Bone marrow (tissue), 2 donors: ENCODE measurements at regions not wholly inside any gene's neighbourhood (a gene's known extent, or its start where the extent isn't known, plus 50 kb on each side); places are given as distances from the start of the nearest gene placed in this dataset.
"Not testable (repeated sequence)": the region's sequence is repeated elsewhere in the genome, so short reads cannot be mapped to it uniquely, and the experiment has no call there.

Experiments
- DNase-seq, 2 donors: peaks; one replicate each; lab custom pipeline; 2025; lab: John Stamatoyannopoulos, UW

GRCh38 chr12:19666070-19666469 is 226.8 kb downstream of the AEBP2 start:
- DNase-seq, result no peak

GRCh38 chr12:19669793-19670192 is 230.5 kb downstream of the AEBP2 start:
- no peak for DNase-seq

- DNase-seq, result no peak
Measured at GRCh38 chr12:19671695-19672094, 232.4 kb downstream of the AEBP2 start.

GRCh38 chr12:19674437-19674836 is 235.1 kb downstream of the AEBP2 start:
- no peak for DNase-seq

- no peak for DNase-seq
Measured at GRCh38 chr12:19675361-19675760, 236.1 kb downstream of the AEBP2 start.

GRCh38 chr12:19678501-19678900 is 239.2 kb downstream of the AEBP2 start:
- DNase-seq, result not testable (repeated sequence)

GRCh38 chr12:19681007-19681406 is 241.7 kb downstream of the AEBP2 start:
- no peak for DNase-seq

- DNase-seq, result no peak
Measured at GRCh38 chr12:19683178-19683927, 244.1 kb downstream of the AEBP2 start.

GRCh38 chr12:19687371-19687770 is 248.1 kb downstream of the AEBP2 start:
- DNase-seq, result no peak

GRCh38 chr12:19688532-19688931 is 249.2 kb downstream of the AEBP2 start:
- no peak for DNase-seq

- DNase-seq, result no peak
Measured at GRCh38 chr12:19689226-19689625, 249.9 kb downstream of the AEBP2 start.

GRCh38 chr12:19689801-19690472 is 250.6 kb downstream of the AEBP2 start:
- DNase-seq, result no peak

- no peak for DNase-seq
Measured at GRCh38 chr12:19692091-19692490, 252.8 kb downstream of the AEBP2 start.

- no peak for DNase-seq
Measured at GRCh38 chr12:19692566-19692965, 253.3 kb downstream of the AEBP2 start.

GRCh38 chr12:19694627-19695026 is 255.3 kb downstream of the AEBP2 start:
- DNase-seq, result no peak

- no peak for DNase-seq
Measured at GRCh38 chr12:19695244-19696098, 256.2 kb downstream of the AEBP2 start.

- no peak for DNase-seq
Measured at GRCh38 chr12:19700969-19701368, 261.7 kb downstream of the AEBP2 start.

- no peak for DNase-seq
Measured at GRCh38 chr12:19704966-19705365, 265.7 kb downstream of the AEBP2 start.

- no peak for DNase-seq
Measured at GRCh38 chr12:19706936-19707335, 267.6 kb downstream of the AEBP2 start.

- DNase-seq, result no peak
Measured at GRCh38 chr12:19707948-19708409, 268.7 kb downstream of the AEBP2 start.

GRCh38 chr12:19709889-19710288 is 270.6 kb downstream of the AEBP2 start:
- no peak for DNase-seq
